A673 (cell line): ENCODE measurements at regions not wholly inside any gene's neighbourhood (a gene's known extent, or its start where the extent isn't known, plus 50 kb on each side); places are given as distances from the start of the nearest gene placed in this dataset.

Experiments
- EZH2 ChIP-seq: fragments of 200-600 bp; sonication (generic); IDR thresholded peaks from 2 replicates; pipeline ENCODE4 v1.6.1; 2017; ENCODE audit warnings: borderline replicate concordance, low read depth, mild to moderate bottlenecking, mixed read lengths, antibody characterized with exemption, low read length; ENCODE audit not compliant: poor library complexity, severe bottlenecking
- TF ChIP-seq, protein P1 (sequence below): fragments of 300-800, 200-600 bp; sonication (generic); conservative IDR thresholded peaks from 2 replicates; pipeline ENCODE4 v1.5.1; 2017; ENCODE audit warnings: low read depth, mild to moderate bottlenecking, antibody characterized with exemption, low read length, moderate library complexity, mixed read lengths

DNA sequence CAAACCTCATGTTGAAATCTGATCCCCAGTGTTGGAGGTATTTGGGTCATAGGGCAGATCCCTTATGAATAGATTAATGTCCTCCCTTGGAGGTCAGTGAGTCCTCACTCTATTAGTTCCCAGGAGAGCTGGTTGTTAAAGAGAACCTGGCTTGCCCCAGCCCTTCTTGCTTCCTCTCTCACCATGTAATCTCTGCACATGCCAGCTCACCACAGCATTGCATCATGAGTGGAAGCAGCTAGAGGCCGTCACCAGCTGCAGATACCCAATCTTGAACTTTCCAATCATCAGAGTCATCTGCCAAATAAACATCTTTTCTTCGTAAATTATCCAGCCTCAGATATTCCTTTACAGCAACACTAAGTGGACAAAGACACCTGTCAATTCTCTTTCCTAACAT is 161.8 kb upstream of the IGF1 start:
- TF ChIP-seq, protein P1, sequence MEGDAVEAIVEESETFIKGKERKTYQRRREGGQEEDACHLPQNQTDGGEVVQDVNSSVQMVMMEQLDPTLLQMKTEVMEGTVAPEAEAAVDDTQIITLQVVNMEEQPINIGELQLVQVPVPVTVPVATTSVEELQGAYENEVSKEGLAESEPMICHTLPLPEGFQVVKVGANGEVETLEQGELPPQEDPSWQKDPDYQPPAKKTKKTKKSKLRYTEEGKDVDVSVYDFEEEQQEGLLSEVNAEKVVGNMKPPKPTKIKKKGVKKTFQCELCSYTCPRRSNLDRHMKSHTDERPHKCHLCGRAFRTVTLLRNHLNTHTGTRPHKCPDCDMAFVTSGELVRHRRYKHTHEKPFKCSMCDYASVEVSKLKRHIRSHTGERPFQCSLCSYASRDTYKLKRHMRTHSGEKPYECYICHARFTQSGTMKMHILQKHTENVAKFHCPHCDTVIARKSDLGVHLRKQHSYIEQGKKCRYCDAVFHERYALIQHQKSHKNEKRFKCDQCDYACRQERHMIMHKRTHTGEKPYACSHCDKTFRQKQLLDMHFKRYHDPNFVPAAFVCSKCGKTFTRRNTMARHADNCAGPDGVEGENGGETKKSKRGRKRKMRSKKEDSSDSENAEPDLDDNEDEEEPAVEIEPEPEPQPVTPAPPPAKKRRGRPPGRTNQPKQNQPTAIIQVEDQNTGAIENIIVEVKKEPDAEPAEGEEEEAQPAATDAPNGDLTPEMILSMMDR, result no peak
- TF ChIP-seq EZH2, result no peak
